H1 (cell line): ENCODE measurements at regions not wholly inside any gene's neighbourhood (a gene's known extent, or its start where the extent isn't known, plus 50 kb on each side); places are given as distances from the start of the nearest gene placed in this dataset.

Source experiments
- CTCF ChIA-PET: fragments of 300-600 bp; sonication (Branson Sonifier 250); formaldehyde crosslinking; loops from one replicate; lab custom pipeline; 2021; ENCODE audit not compliant: partially characterized antibody; lab: Charles Lee
- POLR2A ChIA-PET: fragments of 300-600 bp; sonication (Branson Sonifier 250); formaldehyde crosslinking; loops from one replicate; lab custom pipeline; 2021; ENCODE audit warnings: inconsistent platforms; ENCODE audit not compliant: partially characterized antibody; lab: Charles Lee
- DNase-seq, 2 experiments: peaks; one replicate each; pipeline versions ENCODE4 v3.0.0 to v3.0.0-alpha.2; 2010 to 2022; ENCODE audit warnings: low spot score in 2 of 2, low read depth in 1 of 2, mixed read lengths in 1 of 2
- FAIRE-seq: peaks from 2 replicates; lab custom pipeline; 2011; peaks lifted over from hg19 to GRCh38; lab: Jason Lieb, UNC
- H2AFZ ChIP-seq: 2 replicates; pipeline ENCODE4 v1.8.1; 2012; ENCODE audit warnings: low read length, inconsistent platforms
- H2AK5ac ChIP-seq: 2 replicates; pipeline ENCODE4 v1.6.1; 2013; ENCODE audit warnings: low read depth, low read length
- H2BK120ac ChIP-seq: replicated peaks from 2 replicates; pipeline ENCODE3; 2013; ENCODE audit warnings: low read depth, low read length, inconsistent platforms
- H2BK12ac ChIP-seq: 2 replicates; pipeline ENCODE4 v1.6.1; 2013; ENCODE audit warnings: low read depth, low read length
- H2BK15ac ChIP-seq: 2 replicates; pipeline ENCODE4 v1.6.1; 2013; ENCODE audit warnings: low read length
- H2BK20ac ChIP-seq: 2 replicates; pipeline ENCODE4 v1.6.1; 2013; ENCODE audit warnings: low read length
- H2BK5ac ChIP-seq: 2 replicates; pipeline ENCODE4 v1.6.1; 2013; ENCODE audit warnings: low read depth, low read length
- H3K14ac ChIP-seq: 2 replicates; pipeline ENCODE4 v1.6.1; 2013; ENCODE audit warnings: inconsistent platforms; ENCODE audit not compliant: insufficient read length
- H3K18ac ChIP-seq: 2 replicates; pipeline ENCODE4 v1.6.1; 2013; ENCODE audit warnings: low read length; ENCODE audit errors: extremely low read depth
- H3K23ac ChIP-seq: 2 replicates; pipeline ENCODE4 v1.6.1; 2013; ENCODE audit warnings: inconsistent platforms; ENCODE audit not compliant: insufficient read length
- H3K23me2 ChIP-seq: 2 replicates; pipeline ENCODE4 v1.6.1; 2013; ENCODE audit warnings: low read depth, low read length
- H3K27ac ChIP-seq: 2 replicates; pipeline ENCODE4 v1.6.1; 2011; ENCODE audit warnings: low read depth, low read length, inconsistent platforms
- H3K27me3 ChIP-seq, 4 experiments: replicated peaks in 1 of 4; 1 replicate in 1 of 4; 2 replicates in 3 of 4; pipeline versions ENCODE4 v1.6.1 to v1.8.1; 2011 to 2013; ENCODE audit warnings: low read length in 3 of 4, mild to moderate bottlenecking in 3 of 4, inconsistent platforms in 2 of 4, mixed read lengths in 2 of 4, moderate library complexity in 1 of 4; ENCODE audit not compliant: control insufficient read depth in 3 of 4, insufficient read depth in 3 of 4; ENCODE audit errors: extremely low read depth in 1 of 4
- H3K36me3 ChIP-seq, 4 experiments: 2 replicates each; pipeline versions ENCODE4 v1.6.1 to v1.8.1; 2011 to 2013; ENCODE audit warnings: mild to moderate bottlenecking in 4 of 4, low read length in 3 of 4, moderate library complexity in 2 of 4, control low read depth in 1 of 4, inconsistent platforms in 1 of 4; ENCODE audit not compliant: insufficient read depth in 4 of 4, control insufficient read depth in 2 of 4
- H3K4ac ChIP-seq: replicated peaks from 2 replicates; pipeline ENCODE3; 2013; ENCODE audit warnings: low read length, low read depth, mixed read lengths, inconsistent platforms; ENCODE audit not compliant: insufficient read length
- H3K4me1 ChIP-seq, 4 experiments: replicated peaks in 1 of 4; 1 replicate in 1 of 4; 2 replicates in 3 of 4; pipeline versions ENCODE4 v1.6.1 to v1.8.1; 2011 to 2013; ENCODE audit warnings: low read length in 3 of 4, inconsistent platforms in 2 of 4, mixed read lengths in 1 of 4; ENCODE audit not compliant: insufficient read depth in 4 of 4, control insufficient read depth in 3 of 4
- H3K4me2 ChIP-seq, 2 experiments: 2 replicates each; pipeline versions ENCODE4 v1.6.1 to v1.8.1; 2011 to 2013; ENCODE audit warnings: low read depth in 2 of 2, low read length in 2 of 2, control low read depth in 1 of 2, inconsistent platforms in 1 of 2, mild to moderate bottlenecking in 1 of 2; ENCODE audit not compliant: insufficient read depth in 1 of 2
- H3K4me3 ChIP-seq, 4 experiments: fragments of 200-600, 300-600 bp in 1 of 4; sonication (generic), shearing (Covaris generic), sonication (Bioruptor Twin) in 1 of 4; 2 replicates each; pipeline versions ENCODE4 v1.5.1 to v1.8.1; 2011 to 2016; ENCODE audit warnings: low read length in 4 of 4, low read depth in 3 of 4, control low read depth in 2 of 4, inconsistent platforms in 2 of 4, mild to moderate bottlenecking in 2 of 4, mixed read lengths in 1 of 4, moderate library complexity in 1 of 4; ENCODE audit not compliant: insufficient read depth in 2 of 4; ENCODE audit errors: extremely low read depth in 1 of 4
- H3K56ac ChIP-seq: replicated peaks from 2 replicates; pipeline ENCODE3; 2013; ENCODE audit warnings: low read depth, mild to moderate bottlenecking, mixed read lengths, low read length, inconsistent platforms; ENCODE audit not compliant: insufficient read length
- H3K79me1 ChIP-seq: 2 replicates; pipeline ENCODE4 v1.6.1; 2013; ENCODE audit warnings: low read depth, low read length, control low read depth
- H3K79me2 ChIP-seq, 2 experiments: 2 replicates each; pipeline versions ENCODE4 v1.6.1 to v1.8.1; 2012 to 2013; ENCODE audit warnings: low read length in 2 of 2, mild to moderate bottlenecking in 2 of 2, inconsistent platforms in 1 of 2; ENCODE audit not compliant: insufficient read depth in 2 of 2, control insufficient read depth in 1 of 2
- H3K9ac ChIP-seq, 4 experiments: replicated peaks in 1 of 4; 1 replicate in 1 of 4; 2 replicates in 3 of 4; pipeline versions ENCODE4 v1.6.1 to v1.8.1; 2011 to 2013; ENCODE audit warnings: low read depth in 3 of 4, low read length in 3 of 4, control low read depth in 2 of 4, mild to moderate bottlenecking in 2 of 4, moderate library complexity in 2 of 4, inconsistent platforms in 1 of 4; ENCODE audit errors: extremely low read depth in 1 of 4
- H3K9me3 ChIP-seq, 2 experiments: 2 replicates each; pipeline versions ENCODE4 v1.6.1 to v1.8.1; 2012 to 2013; ENCODE audit warnings: mild to moderate bottlenecking in 2 of 2, moderate library complexity in 2 of 2, control low read depth in 1 of 2, inconsistent platforms in 1 of 2, low read depth in 1 of 2, low read length in 1 of 2, mixed read lengths in 1 of 2; ENCODE audit not compliant: insufficient read depth in 2 of 2
- H4K20me1 ChIP-seq, 2 experiments: replicated peaks in 1 of 2; 2 replicates each; pipeline versions ENCODE3 to v1.8.1; 2011 to 2013; ENCODE audit warnings: inconsistent platforms in 2 of 2, low read length in 2 of 2, mild to moderate bottlenecking in 1 of 2; ENCODE audit not compliant: insufficient read depth in 2 of 2, control insufficient read depth in 1 of 2
- H4K5ac ChIP-seq: 2 replicates; pipeline ENCODE4 v1.6.1; 2013; ENCODE audit warnings: low read length, low read depth, mixed read lengths, inconsistent platforms; ENCODE audit not compliant: insufficient read length
- H4K8ac ChIP-seq: 2 replicates; pipeline ENCODE4 v1.8.0; 2013; ENCODE audit warnings: mild to moderate bottlenecking, moderate library complexity, low read length, inconsistent platforms; ENCODE audit not compliant: insufficient read depth; ENCODE audit errors: extremely low read depth
- H4K91ac ChIP-seq: replicated peaks from 2 replicates; pipeline ENCODE3; 2013; ENCODE audit warnings: low read length, mixed read lengths, inconsistent platforms; ENCODE audit not compliant: insufficient read length
- ASH2L ChIP-seq: fragments of 200-600, 300-600 bp; sonication (generic); IDR thresholded peaks from one replicate; pipeline ENCODE4 v1.7.1; 2017; ENCODE audit warnings: low read length
- EZH2 ChIP-seq: fragments of 200-600 bp; sonication (generic); IDR thresholded peaks from 2 replicates; pipeline ENCODE4 v1.7.1; 2012; ENCODE audit warnings: low read depth, mild to moderate bottlenecking, moderate library complexity, low read length, inconsistent platforms; ENCODE audit not compliant: severe bottlenecking
- FOSL1 ChIP-seq: IDR thresholded peaks from 2 replicates; pipeline ENCODE4 v1.6.1; 2011; ENCODE audit warnings: mild to moderate bottlenecking, low read depth, low read length, moderate library complexity; ENCODE audit not compliant: insufficient read depth
- HDAC2 ChIP-seq, 2 experiments: fragments of 300-600 bp in 1 of 2; sonication (generic) in 1 of 2; IDR thresholded peaks; 2 replicates each; pipeline ENCODE4 v1.6.1; 2011 to 2012; ENCODE audit warnings: low read depth in 2 of 2, low read length in 2 of 2, mild to moderate bottlenecking in 2 of 2, moderate library complexity in 2 of 2, borderline replicate concordance in 1 of 2, inconsistent platforms in 1 of 2
- POU5F1 ChIP-seq: IDR thresholded peaks from 2 replicates; pipeline ENCODE4 v1.6.1; 2011; ENCODE audit warnings: low read depth, mild to moderate bottlenecking, low read length, moderate library complexity
- RAD21 ChIP-seq, 2 experiments: IDR thresholded peaks in 1 of 2; conservative IDR thresholded peaks in 1 of 2; 2 replicates each; pipeline ENCODE4 v1.6.1; 2011; ENCODE audit warnings: low read depth in 2 of 2, low read length in 2 of 2, improper control_type of control experiment in 1 of 2, inconsistent platforms in 1 of 2, mild to moderate bottlenecking in 1 of 2, moderate library complexity in 1 of 2
- TAF1 ChIP-seq: IDR thresholded peaks from 2 replicates; pipeline ENCODE4 v1.6.1; 2011; ENCODE audit warnings: mild to moderate bottlenecking, low read depth, low read length
- WGBS, 2 experiments: shearing (Covaris generic) in 1 of 2; methylation state at CpG; one replicate each; pipeline versions ENCODE4 v1.1.6 to v1.1.7; 2013 to 2015; ENCODE audit warnings: low lambda C conversion rate in 2 of 2, mixed read lengths in 2 of 2, inconsistent platforms in 1 of 2, low coverage in 1 of 2, missing lambda C conversion rate in 1 of 2; ENCODE audit not compliant: insufficient replicate concordance in 2 of 2, insufficient coverage in 1 of 2, insufficient read length in 1 of 2; ENCODE audit errors: extremely low coverage in 1 of 2, missing lambda C conversion rate in 1 of 2; 5-methylcytosine and 5-hydroxymethylcytosine counted together

DNA sequence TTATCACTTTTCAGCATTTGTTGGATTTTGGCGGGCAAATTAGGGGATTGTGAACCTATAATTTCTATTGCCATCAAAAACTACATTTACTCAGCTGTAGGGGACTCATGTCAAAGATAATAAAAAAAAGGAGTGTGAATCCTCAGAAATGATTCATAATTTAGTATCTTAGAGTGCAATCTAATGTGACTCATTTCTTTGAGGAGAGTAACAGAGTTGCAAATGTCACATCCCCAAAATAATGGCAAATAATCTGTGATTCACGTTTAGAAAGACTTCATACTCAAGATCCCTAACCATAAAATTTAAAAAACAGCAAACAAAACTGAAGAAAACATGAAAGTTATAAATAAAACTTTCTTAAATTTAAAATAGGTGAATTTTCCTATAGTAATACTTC lies 373.0 kb downstream of the CDH2 start:
- Histone ChIP-seq H3K36me3 (no peaks in the 10 kb centered on the region), H4K5ac (no peak overlapping the region), H3K14ac (no peak overlapping the region), H3K27ac (no peak overlapping the region), H4K20me1 (no peaks in the 10 kb centered on the region), H2BK12ac (no peak overlapping the region), H3K79me1 (no peaks in the 10 kb centered on the region), H4K8ac (no peak overlapping the region), H3K27me3 (no peaks in the 10 kb centered on the region), H3K79me2 (no peaks in the 10 kb centered on the region), H3K18ac (no peak overlapping the region), H3K9me3 (no peaks in the 10 kb centered on the region), H4K91ac (no peak overlapping the region), H2BK15ac (no peak overlapping the region), H3K4ac (no peak overlapping the region), H2AFZ (no peak overlapping the region), H3K56ac (no peak overlapping the region), H3K4me3 (no peak overlapping the region), H2AK5ac (no peak overlapping the region), H3K23ac (no peak overlapping the region), H2BK5ac (no peak overlapping the region), H2BK120ac (no peak overlapping the region), H3K9ac (no peak overlapping the region), H3K23me2 (no peaks in the 10 kb centered on the region), H3K4me1 (no peaks in the 10 kb centered on the region), H2BK20ac (no peak overlapping the region), H3K4me2 (no peak overlapping the region)
- POLR2A ChIA-PET: no interaction called here
- CTCF ChIA-PET: no interaction called here
- 64% methylated on average over 2 of the region's 2 CpGs; no CpG with 5 or more reads in 1 of the 2 experiments for WGBS, 2 experiments
- DNase-seq: no peak
- FAIRE-seq: no peak
- TF ChIP-seq FOSL1 (no peak), HDAC2 (IDR thresholded peaks at IDR 0.05; ENCODE audit: borderline replicate concordance in 1 of 2, low read depth in 2 of 2, low read length in 2 of 2) (no peak), ASH2L (no peak), TAF1 (no peak), POU5F1 (no peak), EZH2 (no peak), RAD21 (IDR thresholded peaks at IDR 0.05 in 1 of 2, conservative IDR thresholded peaks at IDR 0.05 in 1 of 2; ENCODE audit: low read depth in 2 of 2, low read length in 2 of 2) (no peak)
